ENCODE measurements at regions not wholly inside any gene's neighbourhood (a gene's known extent, or its start where the extent isn't known, plus 50 kb on each side); places are given as distances from the start of the nearest gene placed in this dataset.
A peak's percentile ranks its signal among the peaks of the same experiment; 100 is the strongest.
"Not testable (repeated sequence)": the region's sequence is repeated elsewhere in the genome, so short reads cannot be mapped to it uniquely, and the experiment has no call there.

DNA sequence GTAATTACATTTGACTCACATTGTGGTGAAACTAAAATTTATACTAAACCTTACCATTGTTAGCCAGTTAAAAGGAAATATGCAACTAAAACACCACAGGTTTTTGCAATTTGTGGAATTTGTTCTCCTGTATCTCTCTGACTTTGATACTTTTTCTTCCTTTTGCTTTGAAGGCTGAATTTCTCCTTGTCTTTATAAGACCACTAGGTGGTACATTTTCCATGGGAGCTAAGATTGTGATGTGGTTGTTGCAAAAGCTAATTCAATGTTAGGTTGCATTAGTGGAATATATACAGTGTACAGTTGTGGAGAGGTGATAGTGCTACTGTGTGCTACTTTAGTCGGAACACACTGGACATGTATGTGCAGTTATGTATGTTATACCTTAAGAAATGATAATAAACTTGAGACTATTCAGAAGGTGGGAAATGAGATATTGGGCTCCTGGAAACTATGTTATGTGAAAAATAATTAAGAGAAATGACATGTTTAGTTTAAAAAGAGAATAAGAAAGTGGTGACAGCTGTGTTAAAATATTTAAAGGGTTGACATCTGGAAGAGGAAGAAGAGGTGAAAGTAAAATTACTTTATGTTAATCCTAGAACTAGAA, 70.3 kb downstream of the ARL9 start:
- peak; percentile 24 for DNase-seq (ENCODE audit: low spot score)

DNA sequence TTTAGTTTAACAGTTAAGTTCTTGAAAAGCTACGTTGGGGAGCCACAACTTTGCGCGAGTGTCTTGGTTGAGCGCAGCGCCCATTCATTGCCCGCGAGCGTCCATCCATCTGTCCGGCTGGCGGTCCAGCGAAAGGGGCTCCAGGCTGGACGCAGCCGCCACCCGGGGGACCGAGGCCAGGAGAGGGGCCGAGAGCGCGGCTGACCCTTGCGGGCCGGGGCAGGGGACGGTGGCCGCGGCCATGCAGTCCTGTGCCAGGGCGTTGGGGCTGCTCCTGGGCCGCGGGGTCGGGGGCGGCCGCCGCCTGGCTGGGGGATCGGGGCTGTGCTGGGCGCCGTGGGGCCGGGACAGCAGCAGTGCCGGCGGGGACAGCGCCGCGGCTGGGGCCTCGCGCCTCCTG, 86.8 kb downstream of the ARL9 start:
- not testable (repeated sequence) for DNase-seq (ENCODE audit: low spot score)

Measured in pons (tissue), 1 donor.